ENCODE measurements at regions not wholly inside any gene's neighbourhood (a gene's known extent, or its start where the extent isn't known, plus 50 kb on each side); places are given as distances from the start of the nearest gene placed in this dataset.

- Histone ChIP-seq H3K27ac (no peak overlapping the region), H4K20me1 (ENCODE audit: insufficient read depth) (no peaks in the 10 kb centered on the region), H3K4me1 (ENCODE audit: low read depth, poor library complexity, severe bottlenecking) (no peaks in the 10 kb centered on the region), H3K4me2 (no peak overlapping the region), H3K4me3 (IDR thresholded peaks at IDR 0.05; ENCODE audit: insufficient read depth, low read depth, low read length) (no peak overlapping the region), H2AFZ (ENCODE audit: low read depth) (no peak overlapping the region), H3K9ac (no peak overlapping the region), H3K27me3 (ENCODE audit: insufficient read depth, low read depth) (no peaks in the 10 kb centered on the region), H3K36me3 (ENCODE audit: insufficient read depth) (no peaks in the 10 kb centered on the region), H3K79me2 (ENCODE audit: insufficient read depth, low read depth) (no peaks in the 10 kb centered on the region)
- TF ChIP-seq CTCF (conservative IDR thresholded peaks at IDR 0.05; ENCODE audit: low read depth, low read length), result no peak
Observed at GRCh38 chr16:54436346-54436745, 149.8 kb upstream of the IRX3 start.

DNA sequence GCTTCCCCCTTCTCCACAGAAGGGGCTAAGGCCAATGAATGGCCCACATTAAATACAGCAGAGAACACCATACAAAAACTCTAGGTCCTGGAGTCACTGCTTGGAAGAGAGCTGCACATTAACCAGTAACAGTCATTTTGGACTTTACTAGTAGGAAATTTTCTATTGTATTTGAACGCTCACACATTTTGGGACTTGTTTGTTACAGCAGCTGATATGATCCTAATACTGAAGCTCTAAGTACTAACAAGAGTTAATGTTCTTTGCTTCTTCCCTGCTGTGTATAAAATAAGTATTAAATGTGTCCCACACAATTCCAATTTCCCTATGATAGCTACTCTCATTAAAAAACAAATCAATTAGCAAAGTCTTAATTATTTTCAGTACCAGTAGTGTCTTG is 148.3 kb upstream of the IRX3 start:
- no peak for TF ChIP-seq CTCF (conservative IDR thresholded peaks at IDR 0.05; ENCODE audit: low read depth, low read length)
- H2AFZ ChIP-seq (ENCODE audit: low read depth), result no peak overlapping the region
- no peaks in the 10 kb centered on the region for H3K36me3 ChIP-seq (ENCODE audit: insufficient read depth)

DNA sequence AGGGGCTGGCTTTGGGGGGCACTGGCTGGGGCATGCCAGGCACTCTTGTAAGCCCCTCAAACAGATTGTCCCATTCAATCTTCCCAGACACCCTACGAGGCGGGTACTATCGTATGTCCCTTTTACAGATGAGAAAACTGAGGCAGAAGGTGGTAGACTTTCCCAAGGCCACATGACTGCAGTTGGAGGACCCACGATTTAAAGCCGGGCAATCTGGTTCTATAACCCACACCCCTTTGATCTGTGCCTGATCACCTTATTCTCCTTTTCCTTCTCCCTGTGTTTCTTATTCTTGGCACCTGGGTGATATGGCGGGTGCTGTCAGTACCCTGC is 146.3 kb upstream of the IRX3 start:
- Histone ChIP-seq H4K20me1 (ENCODE audit: insufficient read depth) (no peaks in the 10 kb centered on the region), H3K79me2 (ENCODE audit: insufficient read depth, low read depth) (no peaks in the 10 kb centered on the region), H3K27me3 (ENCODE audit: insufficient read depth, low read depth) (no peaks in the 10 kb centered on the region), H3K4me3 (IDR thresholded peaks at IDR 0.05; ENCODE audit: insufficient read depth, low read depth, low read length) (no peak overlapping the region), H3K4me1 (ENCODE audit: low read depth, poor library complexity, severe bottlenecking) (no peaks in the 10 kb centered on the region), H2AFZ (ENCODE audit: low read depth) (no peak overlapping the region), H3K4me2 (no peak overlapping the region), H3K36me3 (ENCODE audit: insufficient read depth) (no peaks in the 10 kb centered on the region), H3K27ac (no peak overlapping the region), H3K9ac (no peak overlapping the region)
- TF ChIP-seq CTCF (conservative IDR thresholded peaks at IDR 0.05; ENCODE audit: low read depth, low read length), result no peak

More for the DNA sequence above, 148.3 kb upstream of the IRX3 start:
- H3K27ac ChIP-seq, result no peak overlapping the region
- no peaks in the 10 kb centered on the region for H3K79me2 ChIP-seq (ENCODE audit: insufficient read depth, low read depth)
- H3K9ac ChIP-seq, result no peak overlapping the region
- no peaks in the 10 kb centered on the region for H3K27me3 ChIP-seq (ENCODE audit: insufficient read depth, low read depth)
- H3K4me3 ChIP-seq (IDR thresholded peaks at IDR 0.05; ENCODE audit: insufficient read depth, low read depth, low read length), result no peak overlapping the region
- H3K4me1 ChIP-seq (ENCODE audit: low read depth, poor library complexity, severe bottlenecking), result no peaks in the 10 kb centered on the region
- H3K4me2 ChIP-seq, result no peak overlapping the region
- no peaks in the 10 kb centered on the region for H4K20me1 ChIP-seq (ENCODE audit: insufficient read depth)

DNA sequence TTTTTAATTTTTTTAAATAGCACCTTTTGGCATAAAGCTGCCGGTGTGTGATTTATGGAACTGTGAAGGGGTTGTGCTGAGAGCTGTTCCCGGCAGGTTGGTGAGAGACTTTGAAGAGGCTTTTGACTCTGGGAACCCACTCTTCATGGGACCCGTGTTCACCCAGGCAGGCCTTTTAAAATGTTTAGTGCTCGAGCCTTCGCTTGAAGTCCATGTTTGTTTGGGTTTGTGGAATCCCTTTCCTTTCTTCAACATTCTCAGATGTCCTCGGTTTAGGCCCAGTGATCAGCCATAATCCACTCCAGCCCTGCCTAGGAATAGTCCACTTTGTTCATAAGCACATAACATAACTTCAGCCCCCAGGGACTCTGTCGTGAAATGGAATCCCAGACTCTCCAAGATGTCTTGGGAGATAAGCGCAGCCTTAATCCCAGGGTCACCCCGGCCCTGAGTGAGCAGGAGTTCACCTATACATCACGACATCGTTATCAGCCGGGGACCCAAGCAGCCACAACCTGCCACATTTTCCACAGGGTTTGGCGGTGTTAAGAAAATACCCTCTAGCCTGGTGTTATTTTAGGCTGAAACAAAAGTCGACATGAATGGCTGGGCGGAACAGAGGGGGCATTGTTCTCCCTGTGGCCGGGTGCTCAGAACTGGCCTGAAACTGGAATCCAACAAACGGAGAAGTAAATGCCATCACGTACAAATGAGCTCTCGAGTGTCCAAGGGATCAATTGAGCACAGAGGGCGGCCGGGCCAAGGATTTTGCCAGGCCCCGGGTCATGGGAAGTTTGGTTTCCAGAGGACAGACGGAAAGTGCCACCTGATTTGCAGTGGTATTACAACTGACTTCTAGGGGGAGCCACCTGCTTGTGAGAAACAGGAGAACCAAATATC is 145.7 kb upstream of the IRX3 start:
- H3K27ac ChIP-seq, result no peak overlapping the region
- no peak overlapping the region for H3K4me3 ChIP-seq (IDR thresholded peaks at IDR 0.05; ENCODE audit: insufficient read depth, low read depth, low read length)
- no peaks in the 10 kb centered on the region for H3K4me1 ChIP-seq (ENCODE audit: low read depth, poor library complexity, severe bottlenecking)
- H2AFZ ChIP-seq (ENCODE audit: low read depth), result no peak overlapping the region
- H3K36me3 ChIP-seq (ENCODE audit: insufficient read depth), result no peaks in the 10 kb centered on the region
- no peak overlapping the region for H3K9ac ChIP-seq
- H3K79me2 ChIP-seq (ENCODE audit: insufficient read depth, low read depth), result no peaks in the 10 kb centered on the region
- H3K4me2 ChIP-seq, result no peak overlapping the region
- H3K27me3 ChIP-seq (ENCODE audit: insufficient read depth, low read depth), result no peaks in the 10 kb centered on the region
- TF ChIP-seq CTCF (conservative IDR thresholded peaks at IDR 0.05; ENCODE audit: low read depth, low read length), result no peak
- H4K20me1 ChIP-seq (ENCODE audit: insufficient read depth), result no peaks in the 10 kb centered on the region
